HT1080 (cell line): ENCODE measurements at regions not wholly inside any gene's neighbourhood (a gene's known extent, or its start where the extent isn't known, plus 50 kb on each side); places are given as distances from the start of the nearest gene placed in this dataset. TPM values are rescaled to one million over a fixed set of nuclear protein-coding genes. Genes with fewer than 3 reads are reported as not detected.

ENCODE experiments used
- small RNA-seq: library from RNA; depleted of rRNA; stranded (forward); fragments of <200 nt; gene quantifications from one replicate; pipeline ENCODE3, GENCODE V24; 2014

Small RNAs in the stretch of these regions (small RNA-seq; reads per million reads assigned to genes)
- not detected for gene Z82198.3
